OCI-LY1 (cell line): ENCODE measurements at regions not wholly inside any gene's neighbourhood (a gene's known extent, or its start where the extent isn't known, plus 50 kb on each side); places are given as distances from the start of the nearest gene placed in this dataset.

ENCODE experiments used
- H2AFZ ChIP-seq: fragments of 200-600 bp; sonication (generic), shearing (Covaris generic); 2 replicates; pipeline ENCODE4 v1.6.0; 2014; ENCODE audit warnings: antibody characterized with exemption, mild to moderate bottlenecking, low read length
- H3F3A ChIP-seq: fragments of 200-600 bp; sonication (generic), shearing (Covaris generic); 2 replicates; pipeline ENCODE4 v1.6.0; 2014; ENCODE audit warnings: mild to moderate bottlenecking, antibody characterized with exemption, low read length, moderate library complexity; ENCODE audit not compliant: insufficient read depth
- H3K27ac ChIP-seq: fragments of 200-600 bp; sonication (generic); 2 replicates; pipeline ENCODE4 v1.5.1; 2014; ENCODE audit warnings: low read length, mixed run types, mild to moderate bottlenecking, low read depth; ENCODE audit not compliant: poor library complexity, severe bottlenecking
- H3K27me3 ChIP-seq: fragments of 200-600 bp; sonication (generic); 2 replicates; pipeline ENCODE4 v1.6.0; 2014; ENCODE audit warnings: antibody characterized with exemption, mild to moderate bottlenecking, low read length, moderate library complexity; ENCODE audit not compliant: insufficient read depth
- H3K36me3 ChIP-seq: fragments of 200-600 bp; sonication (generic); 2 replicates; pipeline ENCODE4 v1.6.1; 2014; ENCODE audit warnings: mild to moderate bottlenecking, antibody characterized with exemption, low read length, moderate library complexity, mixed read lengths; ENCODE audit not compliant: insufficient read depth
- H3K4me1 ChIP-seq: fragments of 200-600 bp; sonication (generic); 2 replicates; pipeline ENCODE4 v1.5.1; 2014; ENCODE audit warnings: mild to moderate bottlenecking, low read length, moderate library complexity; ENCODE audit not compliant: insufficient read depth, severe bottlenecking
- H3K4me2 ChIP-seq: fragments of 200-600 bp; sonication (generic), shearing (Covaris generic); 2 replicates; pipeline ENCODE4 v1.6.1; 2014; ENCODE audit warnings: low read length
- H3K4me3 ChIP-seq: fragments of 200-600 bp; sonication (generic); 2 replicates; pipeline ENCODE4 v1.5.1; 2014; ENCODE audit warnings: low read length, low read depth, mild to moderate bottlenecking, mixed read lengths; ENCODE audit not compliant: poor library complexity, severe bottlenecking
- H3K79me2 ChIP-seq: fragments of 200-600 bp; shearing (Covaris generic); 2 replicates; pipeline ENCODE4 v1.6.1; 2016; ENCODE audit warnings: mixed run types, low read length, mixed read lengths; ENCODE audit not compliant: insufficient read depth
- H3K9ac ChIP-seq: fragments of 200-600 bp; sonication (generic), shearing (Covaris generic); 2 replicates; pipeline ENCODE4 v1.6.1; 2014; ENCODE audit warnings: mild to moderate bottlenecking, low read length, mixed read lengths
- H3K9me2 ChIP-seq: fragments of 200-600 bp; sonication (generic), shearing (Covaris generic); 2 replicates; pipeline ENCODE4 v1.6.1; 2014; ENCODE audit warnings: low read depth, mild to moderate bottlenecking, low read length, mixed read lengths
- H3K9me3 ChIP-seq: fragments of 200-600 bp; shearing (Covaris generic); 2 replicates; pipeline ENCODE4 v1.6.1; 2014; ENCODE audit warnings: low read length, mixed read lengths
- H4K20me1 ChIP-seq: fragments of 200-600 bp; sonication (generic), shearing (Covaris generic); 2 replicates; pipeline ENCODE4 v1.6.0; 2016; ENCODE audit warnings: mild to moderate bottlenecking, low read length; ENCODE audit not compliant: insufficient read depth
- EZH2 ChIP-seq: fragments of 200-600 bp; sonication (generic), shearing (Covaris generic); IDR thresholded peaks from 2 replicates; pipeline ENCODE4 v1.8.0; 2017; ENCODE audit warnings: borderline replicate concordance, mixed run types, mild to moderate bottlenecking, antibody characterized with exemption, low read length, moderate library complexity, mixed read lengths
- TF ChIP-seq, protein P1 (sequence below): fragments of 200-600 bp; sonication (generic), shearing (Covaris generic); IDR thresholded peaks from 2 replicates; pipeline ENCODE4 v1.5.1; 2017; ENCODE audit warnings: mild to moderate bottlenecking, antibody characterized with exemption, low read length, moderate library complexity, mixed read lengths

GRCh38 chr18:78725426-78725825 lies 254.2 kb upstream of the SALL3 start:
- no peaks in the 10 kb centered on the region for H3K9me2 ChIP-seq
- no peaks in the 10 kb centered on the region for H3K27me3 ChIP-seq
- no peaks in the 10 kb centered on the region for H3K9me3 ChIP-seq
- no peaks in the 10 kb centered on the region for H3K36me3 ChIP-seq
- no peak overlapping the region for H2AFZ ChIP-seq
- TF ChIP-seq, protein P1, sequence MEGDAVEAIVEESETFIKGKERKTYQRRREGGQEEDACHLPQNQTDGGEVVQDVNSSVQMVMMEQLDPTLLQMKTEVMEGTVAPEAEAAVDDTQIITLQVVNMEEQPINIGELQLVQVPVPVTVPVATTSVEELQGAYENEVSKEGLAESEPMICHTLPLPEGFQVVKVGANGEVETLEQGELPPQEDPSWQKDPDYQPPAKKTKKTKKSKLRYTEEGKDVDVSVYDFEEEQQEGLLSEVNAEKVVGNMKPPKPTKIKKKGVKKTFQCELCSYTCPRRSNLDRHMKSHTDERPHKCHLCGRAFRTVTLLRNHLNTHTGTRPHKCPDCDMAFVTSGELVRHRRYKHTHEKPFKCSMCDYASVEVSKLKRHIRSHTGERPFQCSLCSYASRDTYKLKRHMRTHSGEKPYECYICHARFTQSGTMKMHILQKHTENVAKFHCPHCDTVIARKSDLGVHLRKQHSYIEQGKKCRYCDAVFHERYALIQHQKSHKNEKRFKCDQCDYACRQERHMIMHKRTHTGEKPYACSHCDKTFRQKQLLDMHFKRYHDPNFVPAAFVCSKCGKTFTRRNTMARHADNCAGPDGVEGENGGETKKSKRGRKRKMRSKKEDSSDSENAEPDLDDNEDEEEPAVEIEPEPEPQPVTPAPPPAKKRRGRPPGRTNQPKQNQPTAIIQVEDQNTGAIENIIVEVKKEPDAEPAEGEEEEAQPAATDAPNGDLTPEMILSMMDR: no peak
- no peak for TF ChIP-seq EZH2
- H3K27ac ChIP-seq: no peak overlapping the region
- H3K4me1 ChIP-seq: no peaks in the 10 kb centered on the region
- no peaks in the 10 kb centered on the region for H4K20me1 ChIP-seq
- H3K4me2 ChIP-seq: no peak overlapping the region
- H3K79me2 ChIP-seq: no peaks in the 10 kb centered on the region
- no peak overlapping the region for H3K9ac ChIP-seq
- no peak overlapping the region for H3K4me3 ChIP-seq
- H3F3A ChIP-seq: no peaks in the 10 kb centered on the region

DNA sequence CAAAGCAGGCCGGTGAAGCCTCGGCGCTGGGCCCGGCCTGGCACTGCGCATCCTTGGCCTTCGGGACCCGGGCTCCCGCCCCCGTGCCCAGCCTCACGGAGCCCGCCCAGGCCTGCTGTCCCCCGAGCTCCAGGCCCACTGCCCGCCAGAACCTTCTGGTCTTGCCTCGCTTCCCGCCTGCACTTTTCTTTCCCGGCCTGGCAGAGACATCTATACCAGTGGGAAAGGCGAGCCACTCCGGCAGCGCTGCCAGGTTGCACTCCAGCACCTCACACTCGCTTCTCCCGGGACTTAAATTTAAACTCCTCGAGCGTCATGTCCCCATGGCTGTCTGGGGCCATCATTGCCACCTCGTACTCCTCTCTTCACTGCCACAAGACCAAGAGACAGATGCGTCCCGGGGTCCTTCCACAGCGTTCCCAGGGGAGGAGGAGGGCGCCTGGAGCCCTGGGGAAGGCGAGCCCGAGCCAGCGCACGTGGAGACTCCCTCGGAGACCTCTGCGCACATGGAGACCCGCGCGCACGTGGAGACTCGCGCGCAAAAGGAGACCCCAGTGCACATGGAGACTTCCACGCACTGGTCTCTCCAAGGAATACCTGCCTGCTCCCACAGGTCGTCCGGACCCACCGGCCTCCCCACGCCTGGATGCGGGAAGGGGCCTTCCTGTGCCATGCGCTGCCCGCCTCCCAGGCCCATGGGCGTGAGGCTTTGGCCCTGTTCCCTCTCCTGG lies 253.1 kb upstream of the SALL3 start:
- H3K4me3 ChIP-seq: no peak overlapping the region
- H3K4me1 ChIP-seq: no peaks in the 10 kb centered on the region
- H3K27me3 ChIP-seq: no peaks in the 10 kb centered on the region
- H3K27ac ChIP-seq: no peak overlapping the region
- no peaks in the 10 kb centered on the region for H3K9me3 ChIP-seq
- no peaks in the 10 kb centered on the region for H3K36me3 ChIP-seq
- no peak for TF ChIP-seq EZH2
- TF ChIP-seq, protein P1: no peak
- no peak overlapping the region for H3K4me2 ChIP-seq
- H3F3A ChIP-seq: no peaks in the 10 kb centered on the region
- no peaks in the 10 kb centered on the region for H3K79me2 ChIP-seq
- no peaks in the 10 kb centered on the region for H3K9me2 ChIP-seq
- no peak overlapping the region for H2AFZ ChIP-seq
- H4K20me1 ChIP-seq: no peaks in the 10 kb centered on the region
- H3K9ac ChIP-seq: no peak overlapping the region

DNA sequence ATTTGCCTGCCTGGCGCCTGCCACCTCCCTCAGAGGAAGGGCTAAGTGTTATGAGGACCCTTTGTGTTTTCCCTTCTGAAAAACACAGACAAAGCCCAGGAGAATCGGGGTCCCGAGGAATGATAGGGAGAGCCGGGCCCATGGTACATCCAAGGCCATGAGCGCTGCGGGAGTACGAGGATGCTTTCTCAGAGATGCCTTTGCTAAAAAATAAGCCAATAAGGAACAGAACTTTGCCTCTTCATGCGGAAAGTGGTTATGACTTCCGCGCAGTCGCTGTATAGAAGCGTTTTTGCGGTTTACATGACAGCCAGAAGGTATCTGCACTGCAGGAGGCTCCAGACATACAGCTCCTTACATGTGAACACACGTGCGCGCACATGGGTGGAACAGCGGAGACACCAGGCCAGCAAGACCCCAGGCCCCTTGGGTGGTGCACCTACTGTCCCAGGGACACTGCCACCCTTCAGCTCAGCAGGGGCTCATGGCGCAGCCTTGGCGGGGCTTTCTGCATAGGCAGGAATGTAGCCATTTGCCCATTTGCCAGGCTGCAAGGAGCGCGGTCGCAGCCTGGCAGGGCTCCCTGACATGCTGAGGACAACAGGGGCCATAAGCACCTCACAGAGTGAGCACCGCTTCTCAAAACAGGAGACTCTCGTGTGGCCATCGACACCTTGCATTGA lies 252.4 kb upstream of the SALL3 start:
- no peak overlapping the region for H2AFZ ChIP-seq
- H3K4me3 ChIP-seq: no peak overlapping the region
- H3K4me1 ChIP-seq: no peaks in the 10 kb centered on the region
- TF ChIP-seq EZH2: no peak
- TF ChIP-seq, protein P1: no peak
- no peaks in the 10 kb centered on the region for H3F3A ChIP-seq
- H3K36me3 ChIP-seq: no peaks in the 10 kb centered on the region
- no peaks in the 10 kb centered on the region for H3K9me2 ChIP-seq
- no peaks in the 10 kb centered on the region for H3K9me3 ChIP-seq
- no peak overlapping the region for H3K27ac ChIP-seq
- no peaks in the 10 kb centered on the region for H3K27me3 ChIP-seq
- H3K9ac ChIP-seq: no peak overlapping the region
- no peak overlapping the region for H3K4me2 ChIP-seq
- no peaks in the 10 kb centered on the region for H4K20me1 ChIP-seq
- no peaks in the 10 kb centered on the region for H3K79me2 ChIP-seq
